LNCaP clone FGC (cell line): ENCODE measurements at regions not wholly inside any gene's neighbourhood (a gene's known extent, or its start where the extent isn't known, plus 50 kb on each side); places are given as distances from the start of the nearest gene placed in this dataset.

Experiments
- DNase-seq: peaks from one replicate; pipeline ENCODE4 v3.0.0-alpha.2; 2011; ENCODE audit warnings: low read depth
- H3K4me3 ChIP-seq: 2 replicates; pipeline ENCODE4 v1.5.1; 2011; ENCODE audit warnings: mild to moderate bottlenecking, low read depth, low read length, control low read depth
- TF ChIP-seq, protein P1 (sequence below): IDR thresholded peaks from 2 replicates; pipeline ENCODE4 v1.5.1; 2012; ENCODE audit warnings: mild to moderate bottlenecking; ENCODE audit not compliant: control insufficient read depth, insufficient read depth; ENCODE audit errors: extremely low read depth

DNA sequence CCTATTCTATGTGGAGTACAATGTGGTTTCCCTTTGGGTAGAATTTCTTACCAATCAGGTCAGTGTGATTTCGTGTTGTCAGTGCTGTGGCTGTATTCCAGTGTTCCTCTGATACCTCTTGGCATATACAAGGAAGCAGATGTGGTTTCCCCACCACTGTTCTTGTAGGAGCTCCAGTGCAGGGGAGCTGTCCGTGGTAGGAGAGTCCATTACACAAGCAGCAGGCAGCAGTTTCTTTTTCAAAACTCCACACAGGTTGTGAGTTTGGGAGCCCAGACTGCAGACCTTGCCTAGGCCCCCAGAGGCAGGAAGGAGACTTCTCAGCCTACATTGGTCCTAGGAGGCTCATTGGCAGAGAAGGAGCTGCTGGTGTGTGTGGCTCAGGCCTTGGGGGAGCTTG, 452.8 kb downstream of the AACS start:
- no peak for DNase-seq
- TF ChIP-seq, protein P1, sequence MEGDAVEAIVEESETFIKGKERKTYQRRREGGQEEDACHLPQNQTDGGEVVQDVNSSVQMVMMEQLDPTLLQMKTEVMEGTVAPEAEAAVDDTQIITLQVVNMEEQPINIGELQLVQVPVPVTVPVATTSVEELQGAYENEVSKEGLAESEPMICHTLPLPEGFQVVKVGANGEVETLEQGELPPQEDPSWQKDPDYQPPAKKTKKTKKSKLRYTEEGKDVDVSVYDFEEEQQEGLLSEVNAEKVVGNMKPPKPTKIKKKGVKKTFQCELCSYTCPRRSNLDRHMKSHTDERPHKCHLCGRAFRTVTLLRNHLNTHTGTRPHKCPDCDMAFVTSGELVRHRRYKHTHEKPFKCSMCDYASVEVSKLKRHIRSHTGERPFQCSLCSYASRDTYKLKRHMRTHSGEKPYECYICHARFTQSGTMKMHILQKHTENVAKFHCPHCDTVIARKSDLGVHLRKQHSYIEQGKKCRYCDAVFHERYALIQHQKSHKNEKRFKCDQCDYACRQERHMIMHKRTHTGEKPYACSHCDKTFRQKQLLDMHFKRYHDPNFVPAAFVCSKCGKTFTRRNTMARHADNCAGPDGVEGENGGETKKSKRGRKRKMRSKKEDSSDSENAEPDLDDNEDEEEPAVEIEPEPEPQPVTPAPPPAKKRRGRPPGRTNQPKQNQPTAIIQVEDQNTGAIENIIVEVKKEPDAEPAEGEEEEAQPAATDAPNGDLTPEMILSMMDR: no peak

DNA sequence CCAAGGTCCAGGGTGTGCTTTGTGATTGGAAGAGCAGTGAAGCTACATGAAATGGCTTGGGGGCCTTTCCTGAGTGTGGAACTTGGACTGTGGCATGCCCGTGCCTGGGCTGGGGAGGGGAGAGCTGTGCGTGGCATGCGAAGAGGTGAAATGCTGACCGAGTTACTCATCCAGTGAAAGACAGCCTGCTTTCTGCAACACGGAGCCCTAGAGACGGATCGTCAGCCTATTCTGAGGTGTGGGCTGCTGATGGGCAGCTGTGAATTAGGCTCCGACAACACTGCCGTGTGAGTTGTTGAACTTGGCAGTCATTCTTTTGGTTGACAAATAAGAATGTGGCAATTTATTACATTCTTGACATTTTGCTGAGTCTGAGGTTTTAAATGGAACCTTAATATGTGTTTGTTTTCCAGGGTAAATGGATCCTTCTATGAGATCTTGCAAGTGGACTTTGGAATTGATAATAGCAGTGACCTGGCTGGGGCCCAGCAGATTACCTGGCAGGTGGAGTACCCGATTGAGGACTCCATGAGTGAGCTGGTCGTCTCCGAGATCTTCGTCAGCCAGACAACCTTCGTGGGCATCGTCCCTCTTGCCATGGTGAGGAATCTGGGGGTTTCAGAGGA, 453.9 kb downstream of the AACS start:
- H3K4me3 ChIP-seq: no peak overlapping the region
- TF ChIP-seq, protein P1: no peak
- no peak for DNase-seq

More for the DNA sequence above, 452.8 kb downstream of the AACS start:
- no peak overlapping the region for H3K4me3 ChIP-seq

DNA sequence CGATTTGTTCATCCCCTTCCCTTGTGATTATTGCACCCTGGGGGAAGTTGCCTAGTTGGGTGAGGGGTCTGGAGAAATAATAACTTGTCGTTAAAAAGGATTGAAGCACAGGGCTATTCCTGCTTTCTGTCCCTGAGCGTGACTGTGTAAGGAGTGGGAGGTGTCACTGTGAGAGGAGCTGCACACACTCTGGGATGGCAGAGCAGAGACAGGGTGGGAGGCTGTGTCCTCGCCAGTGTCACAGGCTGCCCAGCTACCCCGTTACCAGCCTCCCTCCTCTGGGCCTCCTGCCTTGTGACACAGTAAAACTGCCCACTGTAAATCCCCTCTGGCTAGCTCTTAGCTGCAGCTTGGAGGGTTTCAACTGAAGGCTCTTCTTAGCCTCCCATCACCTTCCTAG, 460.6 kb downstream of the AACS start:
- TF ChIP-seq, protein P1: no peak

DNA sequence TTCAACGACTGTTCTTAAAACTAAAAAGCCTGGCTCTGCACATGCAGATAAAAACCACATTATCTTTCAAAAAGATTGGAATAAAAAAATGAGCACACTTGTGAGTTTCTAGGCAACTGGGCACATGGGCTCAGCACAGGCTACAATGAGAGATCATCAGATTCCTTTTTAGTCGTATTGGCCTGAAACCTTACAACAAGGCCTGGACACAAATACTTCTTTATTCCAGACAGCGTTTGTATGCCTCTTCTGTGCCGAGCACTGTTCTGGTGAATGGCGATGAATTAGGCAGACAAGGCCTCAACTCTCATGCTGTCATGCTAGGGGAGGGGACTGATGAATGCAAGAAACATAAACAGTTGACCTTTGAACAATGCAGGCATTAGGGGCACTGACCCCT, 463.0 kb downstream of the AACS start:
- DNase-seq: no peak
- TF ChIP-seq, protein P1: no peak
- H3K4me3 ChIP-seq: no peak overlapping the region

More for the DNA sequence above, 460.6 kb downstream of the AACS start:
- no peak for DNase-seq
- H3K4me3 ChIP-seq: no peak overlapping the region

DNA sequence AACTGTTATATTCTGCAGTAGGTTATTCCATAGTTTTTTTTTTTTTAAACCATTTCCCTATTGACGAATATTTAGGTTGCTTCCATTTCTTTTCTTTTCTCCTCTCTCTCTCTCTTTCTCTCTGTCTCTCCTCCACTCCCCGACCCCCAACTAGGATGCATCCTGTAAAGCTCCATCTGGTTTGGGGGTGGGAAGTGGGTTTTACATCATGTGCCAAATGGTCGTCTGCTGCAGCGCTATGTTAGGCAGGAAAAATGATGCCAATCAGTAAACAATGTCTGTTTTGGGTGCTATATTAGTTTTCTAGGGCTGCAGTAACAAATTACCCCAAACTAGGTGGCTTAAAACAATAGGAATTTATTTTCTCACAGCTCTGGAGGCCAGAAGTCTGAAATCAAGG, 465.0 kb downstream of the AACS start:
- TF ChIP-seq, protein P1: no peak
- DNase-seq: no peak
- H3K4me3 ChIP-seq: no peak overlapping the region

DNA sequence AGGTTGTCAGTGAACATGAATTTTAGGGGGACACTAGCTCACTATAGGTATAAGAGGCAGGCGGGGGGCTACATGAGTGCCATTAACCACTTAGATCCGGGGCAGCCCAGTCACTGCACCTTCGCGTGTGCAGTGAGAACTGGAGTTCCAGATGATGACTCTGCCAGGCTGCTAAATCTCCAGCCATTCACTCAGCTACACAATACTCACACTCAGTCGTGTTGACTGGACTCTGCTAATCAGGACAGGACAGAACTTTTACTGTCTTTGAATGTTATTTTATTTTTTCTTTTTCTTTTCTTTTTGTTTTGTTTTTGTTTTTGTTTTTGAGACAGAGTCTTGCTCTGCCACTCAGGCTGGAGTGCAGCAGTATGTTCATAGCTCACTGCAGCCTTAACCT, 465.6 kb downstream of the AACS start:
- TF ChIP-seq, protein P1: no peak
- no peak overlapping the region for H3K4me3 ChIP-seq
- DNase-seq: no peak

DNA sequence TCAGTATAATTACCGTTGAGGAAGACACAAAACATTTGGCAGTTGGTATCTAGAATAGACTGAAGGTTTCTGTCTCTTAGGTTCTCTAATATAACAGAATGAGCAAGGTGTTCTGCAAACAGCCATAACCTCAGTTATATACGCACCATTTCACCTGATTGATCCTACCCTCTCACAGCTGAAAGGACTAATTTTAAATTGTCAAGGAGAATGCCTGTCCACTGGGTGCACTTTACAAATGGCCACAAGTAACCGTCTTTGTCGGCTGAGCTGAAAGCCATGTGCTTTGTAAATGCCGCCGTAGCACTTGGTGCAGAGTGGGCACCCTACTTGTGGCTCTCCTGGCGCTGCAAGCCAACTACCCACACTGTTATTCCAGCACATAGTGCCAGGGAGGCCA, 466.3 kb downstream of the AACS start:
- H3K4me3 ChIP-seq: no peak overlapping the region
- TF ChIP-seq, protein P1: no peak
- DNase-seq: no peak
